ENCODE measurements at regions not wholly inside any gene's neighbourhood (a gene's known extent, or its start where the extent isn't known, plus 50 kb on each side); places are given as distances from the start of the nearest gene placed in this dataset.
"Not testable (repeated sequence)": the region's sequence is repeated elsewhere in the genome, so short reads cannot be mapped to it uniquely, and the experiment has no call there.

DNA sequence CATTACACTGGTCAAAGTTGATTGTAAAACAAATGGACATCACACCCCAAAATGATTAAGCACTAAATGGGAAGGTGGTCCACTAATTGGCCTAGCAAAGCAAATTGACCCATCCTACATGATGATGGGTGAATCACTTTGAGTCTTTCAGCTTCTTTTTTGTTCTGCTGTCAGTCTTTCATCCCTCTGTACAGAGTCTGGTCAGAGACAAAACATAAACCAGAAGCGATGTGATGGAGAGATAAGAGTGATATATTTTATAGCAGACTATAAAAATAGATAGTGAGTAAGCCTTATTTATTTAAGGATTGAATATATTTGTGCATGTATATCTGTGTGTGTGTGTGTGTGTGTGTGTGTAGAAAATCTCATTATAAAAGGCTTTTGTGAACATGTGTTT lies 618.4 kb upstream of the SOX9 start:
- intact Hi-C loops (cut with DNase I; ENCODE audit: low total_unique reads): no loop called here

DNA sequence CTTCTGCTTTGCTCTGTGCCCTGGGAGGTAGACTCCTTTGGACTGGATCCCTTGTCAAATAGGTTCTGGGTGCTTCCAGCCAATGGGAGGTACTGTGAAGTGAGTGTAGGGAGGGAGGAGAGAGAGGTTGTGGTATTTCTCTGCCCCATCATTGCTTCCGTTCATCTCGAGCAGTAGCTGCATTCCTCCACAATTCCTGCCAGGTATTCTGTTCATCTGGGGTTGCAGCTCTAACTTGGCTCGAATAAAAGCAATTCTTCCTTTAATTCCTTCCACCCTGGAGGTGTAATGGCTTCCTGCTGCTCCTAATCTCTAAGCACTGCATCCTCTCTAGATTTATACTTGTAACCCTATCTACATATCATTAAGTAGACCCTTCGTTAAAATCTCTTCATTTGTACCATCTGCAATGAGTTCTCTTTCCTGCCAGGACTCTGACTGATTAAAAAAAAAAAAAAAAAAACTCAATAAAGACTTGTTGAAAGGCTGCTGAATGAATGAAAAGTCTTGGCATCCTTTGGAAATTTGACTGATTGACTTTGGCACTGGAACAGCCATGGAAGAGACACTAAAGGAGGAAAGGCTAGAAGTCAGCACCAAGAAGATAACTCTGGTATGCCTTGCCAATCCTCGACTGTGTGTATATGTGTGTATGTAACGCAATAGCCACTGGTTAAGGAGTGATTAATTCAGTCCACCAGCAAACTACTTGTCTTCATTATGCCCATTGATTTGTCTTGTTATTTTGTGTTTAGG lies 616.9 kb upstream of the SOX9 start:
- DNase-seq: no peak
- H3K36me3 ChIP-seq: no peaks in the 10 kb centered on the region
- intact Hi-C loops (cut with DNase I; ENCODE audit: low total_unique reads): no loop called here
- no peaks in the 10 kb centered on the region for H3K27me3 ChIP-seq
- H3K27ac ChIP-seq: no peak overlapping the region
- H3K4me3 ChIP-seq: no peak overlapping the region
- TF ChIP-seq, protein P1, sequence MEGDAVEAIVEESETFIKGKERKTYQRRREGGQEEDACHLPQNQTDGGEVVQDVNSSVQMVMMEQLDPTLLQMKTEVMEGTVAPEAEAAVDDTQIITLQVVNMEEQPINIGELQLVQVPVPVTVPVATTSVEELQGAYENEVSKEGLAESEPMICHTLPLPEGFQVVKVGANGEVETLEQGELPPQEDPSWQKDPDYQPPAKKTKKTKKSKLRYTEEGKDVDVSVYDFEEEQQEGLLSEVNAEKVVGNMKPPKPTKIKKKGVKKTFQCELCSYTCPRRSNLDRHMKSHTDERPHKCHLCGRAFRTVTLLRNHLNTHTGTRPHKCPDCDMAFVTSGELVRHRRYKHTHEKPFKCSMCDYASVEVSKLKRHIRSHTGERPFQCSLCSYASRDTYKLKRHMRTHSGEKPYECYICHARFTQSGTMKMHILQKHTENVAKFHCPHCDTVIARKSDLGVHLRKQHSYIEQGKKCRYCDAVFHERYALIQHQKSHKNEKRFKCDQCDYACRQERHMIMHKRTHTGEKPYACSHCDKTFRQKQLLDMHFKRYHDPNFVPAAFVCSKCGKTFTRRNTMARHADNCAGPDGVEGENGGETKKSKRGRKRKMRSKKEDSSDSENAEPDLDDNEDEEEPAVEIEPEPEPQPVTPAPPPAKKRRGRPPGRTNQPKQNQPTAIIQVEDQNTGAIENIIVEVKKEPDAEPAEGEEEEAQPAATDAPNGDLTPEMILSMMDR (IDR thresholded peaks at IDR 0.05): no peak
- TF ChIP-seq POLR2A (IDR thresholded peaks at IDR 0.05): no peak
- no peaks in the 10 kb centered on the region for H3K4me1 ChIP-seq
- H3K9me3 ChIP-seq: no peaks in the 10 kb centered on the region

More for the DNA sequence above, 618.4 kb upstream of the SOX9 start:
- Histone ChIP-seq H3K4me3 (no peak overlapping the region), H3K27me3 (no peaks in the 10 kb centered on the region), H3K27ac (no peak overlapping the region), H3K4me1 (no peaks in the 10 kb centered on the region), H3K9me3 (no peaks in the 10 kb centered on the region), H3K36me3 (no peaks in the 10 kb centered on the region)
- TF ChIP-seq, protein P1 (IDR thresholded peaks at IDR 0.05): no peak
- TF ChIP-seq POLR2A (IDR thresholded peaks at IDR 0.05): no peak
- no peak for DNase-seq

DNA sequence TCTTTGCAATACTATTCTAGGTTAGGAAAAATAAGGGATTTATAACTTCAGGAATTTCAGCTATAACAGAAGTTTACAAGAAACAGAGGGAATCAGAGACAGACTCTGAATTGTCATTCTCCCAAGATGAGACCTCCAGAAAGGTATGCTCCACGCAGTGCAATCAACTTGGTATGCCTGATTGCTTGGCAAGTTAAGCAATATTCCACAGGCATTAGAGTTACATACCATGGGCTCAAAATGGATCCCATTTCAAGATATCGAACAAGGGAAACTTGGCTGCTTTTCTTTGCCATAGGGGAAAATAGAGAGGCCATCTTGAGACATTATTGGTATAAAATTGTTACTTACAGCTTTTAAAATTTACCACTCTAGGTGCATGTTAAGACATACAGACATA lies 615.6 kb upstream of the SOX9 start:
- H3K27me3 ChIP-seq: no peaks in the 10 kb centered on the region
- H3K36me3 ChIP-seq: no peaks in the 10 kb centered on the region
- no peak overlapping the region for H3K27ac ChIP-seq
- TF ChIP-seq POLR2A (IDR thresholded peaks at IDR 0.05): no peak
- TF ChIP-seq, protein P1 (IDR thresholded peaks at IDR 0.05): no peak
- no peaks in the 10 kb centered on the region for H3K9me3 ChIP-seq
- H3K4me1 ChIP-seq: no peaks in the 10 kb centered on the region
- DNase-seq: no peak
- no peak overlapping the region for H3K4me3 ChIP-seq
- intact Hi-C loops (cut with DNase I; ENCODE audit: low total_unique reads): no loop called here

DNA sequence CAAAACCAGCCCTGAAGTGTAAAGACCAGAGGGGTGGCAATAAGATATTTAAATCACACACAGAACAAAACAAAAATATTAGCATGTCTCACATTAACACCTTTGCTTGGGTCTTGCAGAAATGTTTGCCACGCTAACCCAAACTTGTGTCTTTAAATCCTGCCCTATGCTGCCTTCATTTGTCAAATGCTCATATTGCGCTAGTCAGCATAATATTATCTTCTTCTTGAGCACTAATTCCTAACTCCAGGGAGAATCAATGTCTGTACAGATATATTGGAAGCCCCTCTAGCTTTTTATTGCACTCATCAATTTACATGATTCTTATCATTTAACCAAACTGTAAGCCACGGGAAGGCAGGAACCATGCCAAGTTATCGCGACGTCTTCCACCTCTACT lies 614.8 kb upstream of the SOX9 start:
- Histone ChIP-seq H3K4me3 (no peak overlapping the region), H3K9me3 (no peaks in the 10 kb centered on the region), H3K36me3 (no peaks in the 10 kb centered on the region), H3K27me3 (no peaks in the 10 kb centered on the region), H3K27ac (no peak overlapping the region), H3K4me1 (no peaks in the 10 kb centered on the region)
- no peak for TF ChIP-seq POLR2A (IDR thresholded peaks at IDR 0.05)
- intact Hi-C loops (cut with DNase I; ENCODE audit: low total_unique reads): no loop called here
- DNase-seq: no peak

DNA sequence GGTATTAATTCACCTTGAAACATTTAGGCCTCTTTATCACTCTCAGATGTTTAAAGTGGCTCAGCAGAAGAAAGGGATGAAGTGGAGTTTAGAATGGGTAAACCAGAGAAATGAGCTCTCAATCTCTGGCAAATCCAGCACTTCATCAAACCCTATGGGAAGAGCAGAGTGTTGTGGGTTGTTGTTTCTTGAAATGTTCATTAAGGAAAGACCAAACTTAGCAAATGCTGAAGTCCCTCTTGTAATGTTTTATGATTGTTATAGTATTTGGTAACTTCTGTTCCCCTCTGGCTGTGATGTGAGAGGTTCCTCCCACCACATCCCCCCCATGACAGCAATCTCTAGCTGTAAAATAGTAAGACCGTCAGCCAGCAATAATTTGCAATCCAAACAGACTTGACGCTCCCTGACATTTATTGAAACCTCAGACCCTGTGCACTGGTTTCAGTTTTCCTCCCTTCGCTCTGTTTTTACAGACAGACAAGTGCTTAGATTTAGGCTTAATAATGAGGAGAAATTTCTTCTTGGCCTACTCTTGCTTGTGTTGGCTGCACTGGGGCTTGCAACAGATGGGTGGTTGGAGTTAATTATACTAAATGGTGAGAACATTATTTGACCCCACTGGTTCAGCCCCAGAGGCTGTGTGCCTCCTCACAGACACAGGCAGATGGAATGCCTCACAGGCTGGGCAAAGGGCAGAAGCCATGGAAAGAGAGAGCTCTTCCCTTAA lies 609.4 kb upstream of the SOX9 start:
- Histone ChIP-seq H3K27me3 (no peaks in the 10 kb centered on the region), H3K4me1 (no peaks in the 10 kb centered on the region), H3K9me3 (no peaks in the 10 kb centered on the region), H3K27ac (no peak overlapping the region), H3K36me3 (no peaks in the 10 kb centered on the region), H3K4me3 (no peak overlapping the region)
- no peak for TF ChIP-seq POLR2A (IDR thresholded peaks at IDR 0.05)
- TF ChIP-seq, protein P1 (IDR thresholded peaks at IDR 0.05): no peak
- intact Hi-C loops (cut with DNase I; ENCODE audit: low total_unique reads): no loop called here
- no peak for DNase-seq

DNA sequence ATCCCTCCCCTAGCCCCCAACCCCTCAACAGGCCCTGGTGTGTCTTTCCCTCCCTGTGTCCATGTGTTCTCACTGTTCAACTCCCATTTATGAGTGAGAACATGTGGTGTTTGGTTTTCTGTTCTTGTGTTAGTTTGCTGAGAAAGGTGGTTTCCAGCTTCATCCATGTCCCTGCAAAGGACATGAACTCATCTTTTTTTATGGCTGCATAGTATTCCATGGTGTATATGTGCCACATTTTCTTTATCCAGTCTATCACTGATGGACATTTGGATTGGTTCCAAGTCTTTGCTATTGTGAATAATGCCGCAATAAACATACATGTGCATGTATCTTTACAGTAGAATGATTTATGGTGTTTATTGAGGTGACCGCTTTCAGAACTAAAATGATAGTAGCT lies 607.1 kb upstream of the SOX9 start:
- H3K4me1 ChIP-seq; H3K27ac ChIP-seq; H3K9me3 ChIP-seq; H3K27me3 ChIP-seq; H3K4me3 ChIP-seq; H3K36me3 ChIP-seq; DNase-seq; intact Hi-C loops (cut with DNase I; ENCODE audit: low total_unique reads): not testable (repeated sequence)

All from uterus (tissue), 3 donors.